LNCaP clone FGC (cell line): ENCODE measurements at regions not wholly inside any gene's neighbourhood (a gene's known extent, or its start where the extent isn't known, plus 50 kb on each side); places are given as distances from the start of the nearest gene placed in this dataset.

ENCODE experiments used
- DNase-seq: peaks from one replicate; pipeline ENCODE4 v3.0.0-alpha.2; 2011; ENCODE audit warnings: low read depth
- H3K4me3 ChIP-seq: 2 replicates; pipeline ENCODE4 v1.5.1; 2011; ENCODE audit warnings: mild to moderate bottlenecking, low read depth, low read length, control low read depth
- CTCF ChIP-seq: IDR thresholded peaks from 2 replicates; pipeline ENCODE4 v1.5.1; 2012; ENCODE audit warnings: mild to moderate bottlenecking; ENCODE audit not compliant: control insufficient read depth, insufficient read depth; ENCODE audit errors: extremely low read depth

GRCh38 chr10:62559481-62560200, 185.5 kb downstream of the ZNF365 start:
- DNase-seq: no peak
- TF ChIP-seq CTCF: no peak
- no peak overlapping the region for H3K4me3 ChIP-seq

- no peak for TF ChIP-seq CTCF
- DNase-seq: no peak
- no peak overlapping the region for H3K4me3 ChIP-seq
Measured at GRCh38 chr10:62560201-62560819, 186.1 kb downstream of the ZNF365 start.

GRCh38 chr10:62561151-62561550, 187.0 kb downstream of the ZNF365 start:
- H3K4me3 ChIP-seq: no peak overlapping the region
- DNase-seq: no peak
- TF ChIP-seq CTCF: no peak

- no peak for DNase-seq
- no peak overlapping the region for H3K4me3 ChIP-seq
- no peak for TF ChIP-seq CTCF
Measured at GRCh38 chr10:62562101-62562500, 187.9 kb downstream of the ZNF365 start.

GRCh38 chr10:62562795-62563194, 188.6 kb downstream of the ZNF365 start:
- no peak for DNase-seq
- no peak for TF ChIP-seq CTCF

GRCh38 chr10:62573929-62574328, 199.8 kb downstream of the ZNF365 start:
- no peak overlapping the region for H3K4me3 ChIP-seq
- TF ChIP-seq CTCF: no peak
- DNase-seq: no peak

More at GRCh38 chr10:62562795-62563194, 188.6 kb downstream of the ZNF365 start:
- no peak overlapping the region for H3K4me3 ChIP-seq
